Gastrocnemius medialis (tissue), 4 donors: ENCODE measurements at regions not wholly inside any gene's neighbourhood (a gene's known extent, or its start where the extent isn't known, plus 50 kb on each side); places are given as distances from the start of the nearest gene placed in this dataset.

Experiments used
- ATAC-seq, 2 donors: fragments of 150-250 bp; one replicate each; pipeline ENCODE4 v1.9.1; 2016
- DNase-seq, 2 donors: peaks; one replicate each; pipeline ENCODE4 v3.0.0-alpha.2; 2019
- H3K27ac ChIP-seq, 4 donors: fragments of 200-600 bp; sonication (generic); 1 replicate in 1 of 4; 2 replicates in 3 of 4; pipeline ENCODE4 v1.5.1; 2016 to 2018; ENCODE audit warnings: mild to moderate bottlenecking in 2 of 4, moderate library complexity in 1 of 4
- H3K27me3 ChIP-seq, 3 donors: fragments of 200-600 bp; sonication (generic) in 2 of 3; 1 replicate in 1 of 3; 2 replicates in 2 of 3; pipeline versions ENCODE4 v1.5.1 to v1.6.0; 2016 to 2019; ENCODE audit warnings: mild to moderate bottlenecking in 1 of 3, moderate library complexity in 1 of 3
- H3K36me3 ChIP-seq, 2 donors: fragments of 200-600 bp; sonication (generic) in 1 of 2; one replicate each; pipeline ENCODE4 v1.5.1; 2017 to 2018
- H3K4me1 ChIP-seq, 2 donors: fragments of 200-600 bp; sonication (generic) in 1 of 2; one replicate each; pipeline ENCODE4 v1.5.1; 2016 to 2017; ENCODE audit warnings: mild to moderate bottlenecking in 2 of 2
- H3K4me3 ChIP-seq, 4 donors: fragments of 200-600 bp; sonication (generic) in 3 of 4; 1 replicate in 1 of 4; 2 replicates in 3 of 4; pipeline ENCODE4 v1.5.1; 2016 to 2019; ENCODE audit warnings: mild to moderate bottlenecking in 2 of 4
- H3K9me3 ChIP-seq, 3 donors: fragments of 200-600 bp; sonication (generic) in 2 of 3; 1 replicate in 1 of 3; 2 replicates in 2 of 3; pipeline ENCODE4 v1.5.1; 2016 to 2019
- POLR2A ChIP-seq, 2 donors: fragments of 450-650 bp; IDR thresholded peaks; one replicate each; pipeline ENCODE4 v1.6.1; 2017; ENCODE audit warnings: antibody characterized with exemption in 2 of 2, mild to moderate bottlenecking in 2 of 2, moderate library complexity in 2 of 2
- in situ Hi-C, 4 donors: fragments of 200-750 bp; cut with MboI; loops; one replicate each; pipeline versions ENCODE4 v1.15.0 to v1.8.0; 2017; ENCODE audit warnings: low sequenced_read_pairs in 4 of 4
- intact Hi-C: fragments of 100-400 bp; cut with DNase I; formaldehyde crosslinking; loops from one replicate; pipeline ENCODE4 v1.15.1; 2023; ENCODE audit warnings: low total_unique reads
- TF ChIP-seq, protein P1 (sequence below), 5 experiments: fragments of 450-650 bp in 3 of 5; fragments of 200-600 bp in 2 of 5; sonication (generic) in 2 of 5; IDR thresholded peaks in 4 of 5; conservative IDR thresholded peaks in 1 of 5; 1 replicate in 4 of 5; 2 replicates in 1 of 5; pipeline ENCODE4 v1.5.1; 2016 to 2019; ENCODE audit warnings: antibody characterized with exemption in 5 of 5, mild to moderate bottlenecking in 3 of 5, moderate library complexity in 3 of 5

DNA sequence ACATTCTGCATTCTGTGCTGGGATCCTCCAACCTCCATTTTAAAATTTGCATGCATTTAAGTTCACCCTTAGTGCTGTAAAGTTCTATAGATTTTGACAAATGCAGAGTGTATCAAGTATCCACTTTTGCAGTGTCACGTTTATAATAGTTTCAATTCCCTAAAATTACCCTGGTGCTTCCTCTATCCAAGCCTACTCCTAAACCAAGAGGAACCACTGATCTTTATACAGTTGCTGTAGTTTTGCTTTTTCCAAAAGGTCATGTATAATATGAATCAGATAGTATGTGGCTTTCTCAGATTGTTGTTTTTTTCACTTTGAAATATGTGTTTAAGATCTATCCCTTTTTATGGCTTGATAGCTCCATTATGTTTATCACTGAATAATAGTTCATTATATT, 468.4 kb upstream of the CDH6 start:
- ATAC-seq (no peak), DNase-seq (no peak)
- in situ Hi-C loops (no loop called here), intact Hi-C loops (no loop called here)
- TF ChIP-seq POLR2A (IDR thresholded peaks at IDR 0.05), result no peak
- no peak overlapping the region for H3K4me3 ChIP-seq
- no peaks in the 10 kb centered on the region for H3K9me3 ChIP-seq
- H3K27ac ChIP-seq, result no peak overlapping the region
- no peaks in the 10 kb centered on the region for H3K36me3 ChIP-seq
- H3K27me3 ChIP-seq, result no peaks in the 10 kb centered on the region
- H3K4me1 ChIP-seq, result no peaks in the 10 kb centered on the region

DNA sequence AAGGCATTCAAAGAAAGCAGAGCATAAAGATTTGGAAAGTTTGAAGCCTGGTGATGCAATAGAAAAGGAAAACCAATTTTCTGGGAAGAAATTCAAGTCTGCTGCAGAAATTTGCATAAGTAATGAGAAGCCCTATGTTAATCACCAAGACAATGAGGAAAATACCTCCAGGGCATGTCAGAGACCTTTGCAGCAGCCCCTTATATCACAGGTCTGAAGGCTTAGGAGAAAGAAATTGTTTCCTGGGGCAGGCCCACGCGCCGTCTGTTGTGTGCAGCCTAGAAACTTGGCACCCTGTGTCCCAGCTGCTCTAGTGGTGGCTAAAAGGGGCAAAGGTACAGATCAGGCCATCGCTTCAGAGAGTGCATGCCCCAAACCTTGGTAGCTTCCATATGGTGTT, 495.3 kb upstream of the CDH6 start:
- no peaks in the 10 kb centered on the region for H3K36me3 ChIP-seq
- ATAC-seq, result no peak
- no peak overlapping the region for H3K27ac ChIP-seq
- H3K4me3 ChIP-seq, result no peak overlapping the region
- in situ Hi-C loops (no loop called here), intact Hi-C loops (no loop called here)
- TF ChIP-seq, protein P1, sequence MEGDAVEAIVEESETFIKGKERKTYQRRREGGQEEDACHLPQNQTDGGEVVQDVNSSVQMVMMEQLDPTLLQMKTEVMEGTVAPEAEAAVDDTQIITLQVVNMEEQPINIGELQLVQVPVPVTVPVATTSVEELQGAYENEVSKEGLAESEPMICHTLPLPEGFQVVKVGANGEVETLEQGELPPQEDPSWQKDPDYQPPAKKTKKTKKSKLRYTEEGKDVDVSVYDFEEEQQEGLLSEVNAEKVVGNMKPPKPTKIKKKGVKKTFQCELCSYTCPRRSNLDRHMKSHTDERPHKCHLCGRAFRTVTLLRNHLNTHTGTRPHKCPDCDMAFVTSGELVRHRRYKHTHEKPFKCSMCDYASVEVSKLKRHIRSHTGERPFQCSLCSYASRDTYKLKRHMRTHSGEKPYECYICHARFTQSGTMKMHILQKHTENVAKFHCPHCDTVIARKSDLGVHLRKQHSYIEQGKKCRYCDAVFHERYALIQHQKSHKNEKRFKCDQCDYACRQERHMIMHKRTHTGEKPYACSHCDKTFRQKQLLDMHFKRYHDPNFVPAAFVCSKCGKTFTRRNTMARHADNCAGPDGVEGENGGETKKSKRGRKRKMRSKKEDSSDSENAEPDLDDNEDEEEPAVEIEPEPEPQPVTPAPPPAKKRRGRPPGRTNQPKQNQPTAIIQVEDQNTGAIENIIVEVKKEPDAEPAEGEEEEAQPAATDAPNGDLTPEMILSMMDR (IDR thresholded peaks at IDR 0.05 in 4 of 5, conservative IDR thresholded peaks at IDR 0.05 in 1 of 5), result no peak
- no peak for TF ChIP-seq POLR2A (IDR thresholded peaks at IDR 0.05)
- no peak for DNase-seq
- no peaks in the 10 kb centered on the region for H3K4me1 ChIP-seq
- no peaks in the 10 kb centered on the region for H3K9me3 ChIP-seq
- no peaks in the 10 kb centered on the region for H3K27me3 ChIP-seq

DNA sequence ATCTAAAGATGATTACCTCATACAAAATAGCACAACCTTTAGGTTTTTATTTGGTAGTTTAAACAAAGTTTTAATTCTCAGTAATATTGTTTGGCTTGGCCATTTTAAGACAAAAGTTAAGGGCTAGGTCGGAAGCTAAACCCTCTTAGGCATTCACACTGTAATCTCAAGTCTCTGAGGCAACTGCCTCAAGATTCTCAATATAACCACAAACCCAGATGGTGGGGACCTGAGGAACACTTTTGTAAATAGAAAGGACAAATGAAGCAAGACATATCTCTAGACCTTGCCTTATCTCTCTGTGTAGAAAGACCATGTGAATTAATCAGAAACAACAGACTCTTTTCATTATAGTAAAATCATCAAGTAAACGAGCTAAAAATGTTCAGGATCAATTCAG, 500.2 kb upstream of the CDH6 start:
- ATAC-seq (no peak), DNase-seq (no peak)
- H3K36me3 ChIP-seq, result no peaks in the 10 kb centered on the region
- intact Hi-C loops, result no loop called here
- no peaks in the 10 kb centered on the region for H3K27me3 ChIP-seq
- no peaks in the 10 kb centered on the region for H3K4me1 ChIP-seq
- no peak overlapping the region for H3K27ac ChIP-seq
- TF ChIP-seq, protein P1 (IDR thresholded peaks at IDR 0.05 in 4 of 5, conservative IDR thresholded peaks at IDR 0.05 in 1 of 5), result no peak
- no peak for TF ChIP-seq POLR2A (IDR thresholded peaks at IDR 0.05)
- in situ Hi-C loops, result no loop called here
- no peak overlapping the region for H3K4me3 ChIP-seq
- no peaks in the 10 kb centered on the region for H3K9me3 ChIP-seq

DNA sequence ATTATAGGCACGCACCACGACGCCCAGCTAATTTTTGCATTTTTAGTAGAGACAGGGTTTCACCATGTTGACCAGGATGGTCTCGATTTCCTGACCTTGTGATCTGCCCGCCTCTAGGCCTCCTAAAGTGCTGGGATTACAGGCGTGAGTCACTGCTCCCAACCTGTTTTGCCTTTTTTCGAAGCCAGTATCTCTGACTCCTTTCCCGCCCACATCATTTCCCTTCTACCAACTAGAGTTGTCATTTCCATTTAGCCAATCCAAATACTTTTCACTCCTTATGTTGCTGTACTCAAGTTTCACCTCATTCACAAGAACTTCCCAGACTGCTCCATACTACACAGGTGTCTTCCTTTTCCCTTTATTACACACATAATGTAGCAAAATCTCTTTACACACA, 502.6 kb upstream of the CDH6 start:
- intact Hi-C loops, result no loop called here
- Histone ChIP-seq H3K27me3 (no peaks in the 10 kb centered on the region), H3K4me1 (no peaks in the 10 kb centered on the region), H3K27ac (no peak overlapping the region), H3K36me3 (no peaks in the 10 kb centered on the region), H3K9me3 (no peaks in the 10 kb centered on the region), H3K4me3 (no peak overlapping the region)
- DNase-seq (no peak), ATAC-seq (no peak)
- in situ Hi-C loops, result no loop called here
- TF ChIP-seq POLR2A (IDR thresholded peaks at IDR 0.05), result no peak
- TF ChIP-seq, protein P1 (IDR thresholded peaks at IDR 0.05 in 4 of 5, conservative IDR thresholded peaks at IDR 0.05 in 1 of 5), result no peak

DNA sequence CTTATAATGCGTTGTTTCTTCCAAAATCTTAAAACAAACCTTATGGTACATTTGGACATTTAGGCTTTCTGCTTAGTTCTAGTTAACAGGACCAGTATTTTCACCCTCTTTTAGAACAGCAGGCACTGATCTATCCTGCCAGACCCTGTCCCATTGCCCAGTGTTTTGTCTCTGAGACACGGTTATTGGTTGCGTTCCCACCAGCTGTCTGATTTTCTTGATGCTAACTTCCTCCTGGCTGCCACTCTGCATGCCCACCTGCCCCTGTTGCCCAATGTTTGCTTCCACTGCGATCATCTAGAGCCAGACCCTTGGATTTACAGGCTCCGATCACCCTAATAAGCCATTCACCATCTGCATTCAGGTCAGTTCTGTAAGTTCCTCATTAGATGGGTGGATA, 506.0 kb upstream of the CDH6 start:
- H3K9me3 ChIP-seq, result no peaks in the 10 kb centered on the region
- intact Hi-C loops (no loop called here), in situ Hi-C loops (no loop called here)
- TF ChIP-seq, protein P1 (IDR thresholded peaks at IDR 0.05 in 4 of 5, conservative IDR thresholded peaks at IDR 0.05 in 1 of 5), result no peak
- TF ChIP-seq POLR2A (IDR thresholded peaks at IDR 0.05), result no peak
- no peaks in the 10 kb centered on the region for H3K27me3 ChIP-seq
- no peaks in the 10 kb centered on the region for H3K36me3 ChIP-seq
- DNase-seq (no peak), ATAC-seq (no peak)
- no peak overlapping the region for H3K4me3 ChIP-seq
- H3K4me1 ChIP-seq, result no peaks in the 10 kb centered on the region
- H3K27ac ChIP-seq, result no peak overlapping the region
